GM21723 (cell line): ENCODE measurements at regions not wholly inside any gene's neighbourhood (a gene's known extent, or its start where the extent isn't known, plus 50 kb on each side); places are given as distances from the start of the nearest gene placed in this dataset.

ENCODE experiments used
- ATAC-seq: cut with Tn5 transposase; IDR thresholded peaks from one replicate; pipeline ENCODE4 v1.9.1; 2021; ENCODE audit warnings: mild to moderate bottlenecking, moderate library complexity; ENCODE audit not compliant: unreplicated experiment

DNA sequence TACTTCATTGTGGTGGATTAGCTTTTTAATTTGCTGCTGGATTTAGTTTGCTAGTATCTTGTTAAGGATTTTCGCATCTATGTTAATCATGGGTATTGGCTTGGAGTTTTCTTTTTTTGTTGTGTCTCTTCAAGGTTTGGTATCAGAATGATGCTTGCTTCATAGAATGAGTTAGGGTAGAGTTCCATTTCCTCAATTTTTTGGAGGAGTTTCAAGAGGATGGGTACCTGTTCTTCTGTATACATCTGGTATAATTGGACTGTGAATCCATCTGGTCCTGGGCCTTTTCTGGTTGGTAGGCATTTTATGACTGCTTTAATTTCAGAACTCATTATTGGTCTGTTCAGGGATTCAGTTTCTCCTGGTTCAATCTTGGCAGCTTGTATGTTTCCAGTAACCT is 335.6 kb downstream of the EDEM1 start:
- no peak for ATAC-seq

DNA sequence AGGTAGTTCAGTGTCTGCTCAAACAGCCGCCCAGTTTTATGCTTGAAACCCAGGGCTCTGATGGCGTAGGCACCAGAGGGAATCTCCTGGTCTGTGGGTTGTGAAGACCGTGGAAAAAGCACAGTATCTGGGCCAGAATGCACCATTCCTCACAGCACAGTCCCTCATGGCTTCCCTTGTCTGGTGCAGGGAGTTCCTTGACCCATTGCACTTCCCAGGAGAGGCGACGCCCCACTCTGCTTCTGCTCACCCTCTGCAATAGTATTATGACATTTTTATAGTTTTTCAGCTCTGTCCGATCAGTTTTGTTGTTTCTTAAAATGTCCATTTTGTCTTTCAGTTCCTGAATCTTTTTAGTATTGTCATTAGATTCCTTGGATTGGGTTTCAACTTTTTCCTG is 343.5 kb downstream of the EDEM1 start:
- no peak for ATAC-seq

DNA sequence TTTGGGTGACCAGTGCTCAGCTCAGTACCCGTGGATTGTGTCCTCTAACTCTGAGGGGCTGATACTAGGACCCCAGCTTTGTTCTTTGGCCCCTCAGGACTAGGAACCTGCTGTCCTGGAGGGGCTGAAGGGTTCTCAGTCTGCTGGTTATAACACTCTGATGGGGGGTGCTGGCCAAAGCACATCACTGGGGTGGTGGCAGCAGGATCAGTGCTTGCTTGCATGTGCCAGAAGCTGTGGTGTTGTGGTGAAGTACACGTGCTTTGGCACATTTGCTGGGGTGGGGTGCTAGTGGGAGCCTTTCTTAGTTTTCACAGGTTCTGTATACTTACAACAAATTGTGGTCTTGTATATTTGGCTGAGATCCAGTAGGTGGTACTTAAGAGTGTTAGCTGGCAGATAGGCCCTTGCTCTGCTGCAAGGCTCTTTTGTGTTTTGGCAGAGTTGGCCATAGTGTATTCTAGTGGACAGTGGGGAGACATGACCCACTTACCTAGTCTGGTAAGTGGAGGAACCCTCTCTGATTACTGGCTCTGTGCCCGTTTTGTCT is 344.3 kb downstream of the EDEM1 start:
- no peak for ATAC-seq

DNA sequence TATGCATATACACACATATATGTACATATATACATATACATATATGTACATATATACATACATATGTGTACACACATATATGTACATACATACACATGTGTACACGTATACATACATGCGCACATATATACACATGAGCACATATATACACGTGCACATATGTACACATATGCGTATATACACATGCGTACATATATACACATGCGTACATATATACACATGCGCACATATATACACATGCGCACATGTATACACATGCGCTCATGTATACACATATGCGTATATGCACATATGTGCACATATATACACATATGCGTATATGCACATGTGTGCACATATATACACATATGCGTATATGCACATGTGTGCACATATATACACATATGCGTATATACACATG is 353.0 kb downstream of the EDEM1 start:
- no peak for ATAC-seq

DNA sequence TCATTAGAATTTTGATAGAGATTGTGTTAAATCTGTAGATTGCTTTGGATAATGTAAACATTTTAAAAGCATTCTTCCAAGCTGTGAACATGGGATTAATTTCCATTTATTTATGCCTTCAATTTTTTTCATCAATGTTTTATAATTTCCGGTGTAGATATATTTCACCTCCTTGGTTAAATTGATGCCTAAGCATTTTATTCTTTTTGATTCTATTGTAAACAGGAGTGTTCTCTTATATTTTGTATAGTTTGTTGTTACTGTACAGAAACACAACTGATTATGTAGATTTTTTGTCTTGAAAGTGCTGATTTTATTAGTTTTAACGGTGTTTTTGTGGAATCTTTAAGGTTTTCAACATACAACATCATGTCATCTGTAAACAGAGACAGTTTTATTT is 355.0 kb downstream of the EDEM1 start:
- no peak for ATAC-seq

DNA sequence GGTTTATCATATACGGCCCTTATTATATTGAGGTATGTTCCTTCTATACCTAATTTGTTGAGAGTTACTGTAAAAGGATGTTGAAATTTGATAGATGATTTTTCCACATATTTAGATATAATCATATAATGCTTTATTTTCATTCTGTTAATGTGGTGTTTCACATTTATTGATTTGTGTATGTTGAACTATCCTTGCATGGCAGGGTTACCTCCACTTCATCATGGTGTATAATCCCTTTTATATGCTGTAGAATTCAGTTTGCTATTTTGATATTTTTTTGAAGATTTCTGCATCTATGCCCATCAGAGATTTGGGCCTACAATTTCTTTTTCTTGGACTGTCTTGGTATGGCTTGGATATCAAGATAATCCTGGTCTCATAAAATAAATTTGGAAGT is 355.5 kb downstream of the EDEM1 start:
- ATAC-seq: no peak

DNA sequence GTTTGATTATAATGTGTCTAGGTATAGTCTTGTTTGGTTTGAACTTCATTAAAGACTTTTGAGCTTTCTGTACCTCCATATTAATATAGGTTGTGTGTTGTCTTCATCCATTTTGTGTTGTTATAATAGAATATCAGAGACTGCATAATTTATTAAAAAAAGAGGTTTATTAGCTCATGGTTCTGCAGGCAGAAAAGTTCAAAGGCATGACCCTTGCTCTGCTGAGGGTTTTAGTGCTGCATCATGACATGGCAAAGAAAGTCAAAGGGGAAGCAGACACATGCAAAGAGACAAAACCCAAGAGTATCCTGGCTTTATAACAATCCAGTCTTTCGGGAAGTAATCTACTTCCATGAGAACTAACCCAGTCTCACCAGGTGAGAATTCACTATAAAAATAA is 358.2 kb downstream of the EDEM1 start:
- no peak for ATAC-seq

DNA sequence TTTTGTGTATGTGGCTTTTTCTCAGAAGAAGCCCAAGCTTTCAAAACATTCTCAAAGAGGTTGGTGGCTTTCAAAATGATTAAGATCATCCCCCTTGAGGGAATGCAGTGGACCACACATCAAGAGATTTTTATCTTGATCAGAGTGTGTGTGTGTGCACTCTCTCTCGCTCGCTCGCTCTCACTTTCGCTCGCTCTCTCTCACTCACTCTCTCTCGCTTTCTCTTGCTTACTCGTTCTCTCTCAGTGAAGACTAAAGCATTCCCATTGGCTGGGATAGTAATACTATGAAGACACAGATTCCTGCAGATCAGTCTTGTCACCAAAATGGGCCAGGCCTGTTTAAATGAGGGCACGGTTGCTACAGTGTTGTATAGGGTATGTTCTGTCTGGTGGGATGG is 365.7 kb downstream of the EDEM1 start:
- ATAC-seq: no peak

DNA sequence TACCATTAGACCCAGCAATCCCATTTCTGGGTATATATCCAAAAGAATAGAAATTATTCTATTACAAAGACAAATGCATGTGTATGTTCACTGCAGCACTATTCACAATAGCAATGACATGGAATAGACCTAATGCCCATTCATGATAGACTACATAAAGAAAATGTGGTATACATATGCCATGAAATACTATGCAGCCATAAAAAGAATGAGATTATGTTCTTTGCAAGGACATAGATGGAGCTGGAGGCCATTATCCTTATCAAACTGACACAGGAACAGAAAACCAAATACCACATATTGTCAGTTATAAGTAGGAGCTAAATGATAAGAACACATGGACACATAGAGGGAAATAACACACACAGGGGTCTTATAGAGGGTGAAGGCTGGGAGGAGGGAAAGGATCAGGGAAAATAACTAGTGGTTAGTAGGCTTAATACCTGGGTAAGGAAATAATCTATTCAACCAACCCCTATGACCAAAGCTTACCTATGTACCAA is 366.8 kb downstream of the EDEM1 start:
- ATAC-seq: no peak

DNA sequence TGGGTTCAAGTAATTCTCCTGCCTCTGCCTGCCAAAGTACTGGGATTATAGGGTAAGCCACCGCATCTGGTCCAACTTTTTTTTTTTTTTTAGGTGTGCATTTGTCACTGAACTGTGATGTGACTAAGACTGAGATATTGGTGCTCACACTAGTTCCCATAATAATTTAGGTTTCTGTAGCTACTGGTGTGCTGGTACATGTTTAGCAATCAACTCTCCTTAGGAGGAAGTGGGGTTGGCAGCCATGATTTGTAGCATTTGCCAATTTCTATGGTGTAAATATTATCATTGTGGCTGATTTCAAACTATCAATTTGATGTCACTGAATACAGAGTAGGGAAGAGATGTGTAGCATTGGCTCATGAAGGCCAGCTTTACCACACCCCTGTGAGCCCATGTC is 372.7 kb downstream of the EDEM1 start:
- ATAC-seq: no peak

DNA sequence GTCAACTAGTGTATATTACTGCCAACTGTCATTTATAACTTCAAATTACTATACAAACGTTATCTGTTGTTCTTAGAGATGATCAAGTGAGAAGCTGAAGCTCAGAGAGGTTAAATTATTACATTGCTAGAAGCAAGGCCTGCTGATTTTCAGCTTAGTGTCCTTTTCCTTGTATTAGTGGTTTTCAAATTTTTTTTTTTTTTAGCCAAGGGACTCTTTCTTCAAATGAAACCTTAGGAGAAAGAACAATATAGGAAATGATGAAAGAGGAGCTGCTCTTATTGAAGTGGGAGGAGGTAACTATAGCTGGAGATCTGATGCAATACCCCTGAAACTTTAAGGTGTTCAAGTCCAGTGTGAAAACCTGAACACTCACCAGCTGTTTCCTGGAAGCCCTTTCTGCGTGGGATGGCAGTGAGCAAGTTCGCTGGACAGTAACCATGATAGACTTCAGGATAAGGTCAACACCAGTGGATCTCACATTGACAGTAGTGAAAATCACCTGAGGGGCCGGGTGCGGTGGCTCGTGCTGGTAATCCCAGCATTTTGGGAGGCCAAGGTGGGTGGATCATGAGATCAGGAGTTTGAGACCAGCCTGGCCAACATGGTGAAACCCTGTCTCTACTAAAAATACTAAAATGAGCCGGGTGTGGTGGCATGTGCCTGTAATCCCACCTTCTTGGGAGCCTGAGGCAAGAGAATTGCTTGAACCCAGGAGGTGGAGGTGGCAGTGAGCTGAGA is 376.2 kb downstream of the EDEM1 start:
- no peak for ATAC-seq

DNA sequence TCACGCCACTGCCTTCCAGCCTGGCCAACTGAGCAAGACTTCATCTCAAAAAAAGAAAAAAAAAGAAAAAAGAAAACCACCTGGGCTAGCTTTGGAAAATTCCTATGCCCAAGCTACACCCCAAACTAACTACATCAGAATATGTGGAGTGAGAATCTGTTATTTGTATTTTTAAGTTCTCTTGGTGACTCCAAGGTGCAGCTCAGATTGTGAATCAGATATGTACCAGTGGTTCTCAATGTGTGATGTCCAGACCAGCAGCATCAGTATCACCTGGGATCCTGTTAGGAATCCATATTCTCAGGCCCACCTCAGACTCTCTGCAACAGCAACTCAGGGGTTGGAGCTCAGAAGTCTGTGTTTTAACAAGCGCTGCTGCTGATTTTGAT is 376.8 kb downstream of the EDEM1 start:
- no peak for ATAC-seq

DNA sequence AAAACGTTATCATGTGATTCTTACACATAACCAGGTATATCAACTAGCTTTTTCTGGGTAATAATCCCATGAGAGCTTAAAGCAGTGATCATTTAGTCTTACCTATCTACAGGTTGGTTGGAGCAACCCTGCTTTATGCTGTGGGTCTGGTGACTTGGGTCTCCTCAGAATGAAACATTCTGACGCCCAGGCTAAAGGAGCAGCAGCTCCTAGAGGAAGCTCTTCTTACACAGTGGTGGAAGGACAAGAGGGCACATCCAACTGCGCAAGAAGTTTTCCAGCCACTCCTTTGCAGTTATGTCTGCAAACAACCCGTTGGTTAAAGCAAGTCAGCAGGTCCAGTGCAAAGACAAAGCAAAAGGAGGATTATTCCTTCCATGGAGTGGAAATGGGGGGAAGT is 377.5 kb downstream of the EDEM1 start:
- no peak for ATAC-seq

DNA sequence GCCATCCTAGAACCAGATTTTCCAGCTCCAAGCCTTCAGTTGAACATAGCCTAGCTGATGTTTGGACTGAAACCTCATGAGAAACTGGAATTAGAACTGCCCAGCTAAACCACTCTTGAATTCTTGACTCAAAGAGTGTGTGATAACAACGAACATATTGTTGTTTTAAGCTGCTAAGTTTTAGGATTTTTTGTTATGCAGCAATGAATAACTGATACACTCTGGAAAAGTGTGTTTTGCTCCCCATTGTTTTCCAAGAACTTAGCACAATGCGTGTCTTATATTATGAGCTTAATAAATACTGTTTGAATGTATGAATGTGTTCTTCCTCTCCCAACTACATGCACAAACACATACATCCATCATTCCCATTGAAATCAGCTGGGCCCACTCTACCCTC is 379.6 kb downstream of the EDEM1 start:
- ATAC-seq: no peak

DNA sequence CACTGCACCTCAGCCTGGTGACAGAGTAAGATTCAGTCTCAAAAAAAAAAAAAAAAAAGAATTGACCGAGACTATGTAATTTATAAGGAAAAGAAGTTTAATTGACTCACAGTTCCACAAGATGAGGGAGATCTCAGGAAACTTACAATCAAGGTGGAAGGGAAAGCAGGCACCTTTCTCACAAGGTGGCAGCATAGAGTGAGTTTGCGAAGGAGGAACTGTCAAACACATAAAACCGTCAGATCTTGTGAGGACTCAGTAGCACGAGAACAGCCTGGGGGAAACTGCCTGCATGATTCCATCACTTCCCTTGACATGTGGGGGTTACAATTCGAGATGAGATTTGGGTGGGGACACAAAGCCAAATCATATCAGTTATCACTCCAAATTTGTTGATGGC is 380.9 kb downstream of the EDEM1 start:
- no peak for ATAC-seq

DNA sequence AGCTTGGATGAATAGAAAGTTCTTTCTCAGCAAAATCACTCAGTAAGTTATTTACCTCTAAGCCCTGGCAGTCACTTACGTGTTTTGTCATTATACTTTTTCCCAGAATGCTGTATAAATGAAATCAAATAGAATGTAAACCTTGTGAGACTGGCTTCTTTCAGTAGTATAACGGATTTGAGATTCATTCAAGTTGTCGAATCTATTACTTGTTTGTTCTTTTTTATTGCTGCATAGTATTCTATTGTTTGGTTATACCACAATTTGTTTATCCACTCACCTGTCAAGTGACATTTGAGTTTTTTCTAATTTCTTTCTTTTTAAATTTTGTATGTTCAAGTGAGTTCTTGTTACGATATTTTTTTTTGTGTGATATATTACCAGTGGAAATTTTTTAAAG is 381.6 kb downstream of the EDEM1 start:
- no peak for ATAC-seq

DNA sequence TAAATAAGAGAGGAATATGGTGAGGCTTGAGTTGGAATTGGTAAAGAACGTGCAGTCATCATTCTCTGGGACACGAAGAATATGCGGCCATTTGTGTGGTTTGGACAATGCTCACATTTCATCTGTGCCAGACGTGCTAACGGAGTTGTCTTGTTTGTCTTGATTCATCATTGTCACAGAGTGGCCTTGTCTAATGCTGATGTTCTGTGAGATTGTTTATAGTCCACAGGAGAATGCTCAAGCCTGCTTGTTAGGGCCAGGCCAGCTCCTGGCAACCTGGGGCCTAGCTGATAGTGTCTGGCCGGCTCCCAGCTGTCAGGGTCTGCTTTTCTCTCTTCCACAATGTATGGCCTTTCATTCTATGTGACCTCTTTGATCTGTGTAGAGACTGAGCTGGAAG is 384.7 kb downstream of the EDEM1 start:
- ATAC-seq: no peak

DNA sequence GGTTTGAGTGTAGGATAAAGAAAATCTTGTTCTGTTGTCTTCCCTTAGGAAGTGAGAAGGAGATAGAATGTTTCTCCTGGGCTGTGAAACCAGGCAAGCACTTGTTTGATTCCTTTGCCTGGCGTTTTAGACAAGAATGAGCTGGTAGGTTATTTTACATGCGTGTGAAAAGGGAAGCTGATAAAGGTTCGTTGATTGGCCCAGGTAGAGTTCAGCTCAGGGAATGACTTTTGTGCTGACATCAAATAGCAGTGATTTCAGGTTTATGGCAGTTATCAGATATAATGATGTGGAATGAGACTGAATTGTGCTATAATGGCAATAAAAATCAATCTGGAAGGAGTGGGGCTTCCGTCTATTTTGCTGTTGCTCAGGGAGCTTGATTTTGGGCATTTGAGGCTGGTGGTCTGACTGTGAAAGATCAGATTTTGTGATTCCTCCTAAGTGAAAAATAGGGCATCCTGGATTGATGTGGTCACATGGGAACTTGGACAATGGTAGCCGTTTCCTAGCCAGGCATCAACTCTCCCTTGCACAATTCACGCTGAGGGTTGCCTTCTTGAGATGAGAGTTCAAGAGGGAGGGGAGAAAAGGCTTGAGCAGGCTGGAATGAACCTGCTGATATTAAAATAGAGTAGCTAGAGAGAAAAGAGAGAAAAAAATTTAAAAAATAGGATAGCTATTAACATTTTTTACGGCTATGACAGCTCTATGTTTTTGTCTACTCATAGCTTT is 388.9 kb downstream of the EDEM1 start:
- ATAC-seq: no peak

DNA sequence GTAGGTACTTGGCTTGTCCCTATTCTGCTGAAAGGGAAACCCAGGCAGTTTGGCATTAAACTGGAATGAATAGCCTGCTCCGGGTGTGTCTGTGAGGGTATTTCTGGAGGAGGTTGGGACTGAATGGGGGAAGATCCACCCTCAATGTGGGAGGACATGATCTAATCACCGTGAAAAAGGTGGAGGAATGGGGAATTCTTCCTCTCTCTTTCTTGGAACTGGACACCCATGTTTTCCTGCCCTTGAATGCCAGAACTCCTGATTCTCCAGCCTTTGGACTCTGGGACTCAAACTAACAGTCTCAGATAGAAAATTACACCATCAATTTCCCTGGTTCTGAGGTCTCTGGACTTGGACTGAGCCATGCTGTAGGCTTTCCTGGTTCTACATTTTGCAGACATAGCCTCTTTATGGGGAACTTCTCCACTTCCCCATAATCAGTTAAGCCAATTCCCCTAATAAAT is 391.7 kb downstream of the EDEM1 start:
- ATAC-seq: no peak

DNA sequence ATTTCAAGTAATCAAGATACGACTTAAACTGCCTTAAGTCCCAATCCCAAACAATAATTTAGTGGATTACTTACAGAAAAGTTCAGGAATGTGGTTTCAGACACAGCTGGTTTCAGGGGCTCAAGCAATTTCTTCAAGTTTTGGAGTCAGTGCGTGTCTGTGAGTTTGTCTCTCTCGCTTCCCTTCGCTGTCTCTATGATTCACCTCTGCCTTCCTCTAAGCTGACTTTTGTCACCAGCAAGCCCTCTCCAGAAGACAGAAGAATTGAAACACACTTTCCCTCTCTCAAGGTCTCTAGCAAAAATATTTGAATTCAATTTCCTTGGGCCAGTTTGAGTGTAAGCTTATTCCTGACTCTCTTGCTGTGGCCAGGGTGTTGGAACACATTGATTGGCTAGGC is 392.4 kb downstream of the EDEM1 start:
- no peak for ATAC-seq

DNA sequence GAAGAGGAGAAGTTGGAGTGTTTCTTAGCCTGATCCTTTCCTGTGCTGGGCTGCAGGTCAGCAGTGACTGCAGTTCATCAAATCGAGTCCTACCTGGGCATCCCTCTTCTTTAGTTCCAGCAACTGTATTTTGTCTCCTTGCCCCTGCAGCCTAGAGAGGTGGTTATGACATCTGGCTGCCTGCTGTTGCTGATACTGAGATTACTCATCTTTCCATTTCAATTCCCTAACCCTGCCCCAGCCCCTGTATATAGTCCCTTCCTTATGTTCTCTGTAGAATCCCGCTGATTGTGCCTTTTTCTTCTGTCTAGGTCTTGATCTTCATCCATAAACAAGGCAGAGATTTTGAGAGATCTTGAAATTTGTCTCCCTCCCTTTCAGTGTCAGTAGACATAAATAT is 393.3 kb downstream of the EDEM1 start:
- ATAC-seq: no peak

DNA sequence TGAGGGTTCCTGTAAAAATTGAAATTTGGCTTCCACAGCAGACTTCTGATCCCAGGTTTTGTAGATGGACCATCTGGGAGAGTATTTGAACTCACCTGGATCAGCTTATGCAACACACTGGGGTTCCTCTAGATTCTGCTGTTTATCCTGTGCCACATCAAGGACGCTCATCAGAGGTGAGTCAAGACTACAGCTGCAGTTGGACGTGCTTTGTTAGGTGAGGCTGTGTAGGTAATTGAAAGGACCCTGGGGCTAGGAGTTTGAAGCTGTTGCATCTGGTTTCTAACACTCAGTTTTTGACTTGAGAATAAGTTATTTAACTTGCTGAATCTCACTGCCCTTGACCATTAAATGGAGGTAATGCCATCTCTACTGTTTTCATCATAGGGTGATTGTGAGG is 394.2 kb downstream of the EDEM1 start:
- no peak for ATAC-seq
